HEK293T (cell line): ENCODE measurements at regions not wholly inside any gene's neighbourhood (a gene's known extent, or its start where the extent isn't known, plus 50 kb on each side); places are given as distances from the start of the nearest gene placed in this dataset.

Experiments
- FOXM1 ChIP-seq: fragments of 450-650 bp; IDR thresholded peaks from 2 replicates; pipeline ENCODE4 v1.6.1; 2017; ENCODE audit warnings: mild to moderate bottlenecking, borderline replicate concordance
- HDGF ChIP-seq: fragments of 450-650 bp; IDR thresholded peaks from 2 replicates; pipeline ENCODE4 v1.6.1; 2017; ENCODE audit warnings: antibody characterized with exemption, borderline replicate concordance
- L3MBTL2 ChIP-seq: fragments of 450-650 bp; conservative IDR thresholded peaks from 2 replicates; pipeline ENCODE4 v1.6.1; 2016; ENCODE audit warnings: mild to moderate bottlenecking
- NFRKB ChIP-seq: fragments of 450-650 bp; IDR thresholded peaks from 2 replicates; pipeline ENCODE4 v1.6.1; 2016; ENCODE audit warnings: mild to moderate bottlenecking, moderate library complexity
- TARDBP ChIP-seq: fragments of 450-650 bp; IDR thresholded peaks from 2 replicates; pipeline ENCODE4 v1.6.1; 2016

- TF ChIP-seq FOXM1 (no peak), NFRKB (no peak), L3MBTL2 (no peak), HDGF (no peak), TARDBP (no peak)
Observed at GRCh38 chr2:150850641-150851040, 363.2 kb upstream of the RND3 start.
